ENCODE measurements at regions not wholly inside any gene's neighbourhood (a gene's known extent, or its start where the extent isn't known, plus 50 kb on each side); places are given as distances from the start of the nearest gene placed in this dataset.

GRCh38 chr1:5308249-5308648 is 653.8 kb downstream of the AJAP1 start:
- no peak overlapping the region for H3K4me3 ChIP-seq
- no peaks in the 10 kb centered on the region for H3F3A ChIP-seq (replicated peaks; ENCODE audit: low read depth)
- ATAC-seq (no peak), DNase-seq (ENCODE audit: low spot score) (no peak)
- no peak overlapping the region for H2AFZ ChIP-seq
- no peaks in the 10 kb centered on the region for H3K79me2 ChIP-seq (replicated peaks; ENCODE audit: insufficient read depth)
- Mint-ChIP-seq H3K27me3 (ENCODE audit: insufficient read depth, low read depth, poor library complexity) (peaks cover 6% of the 10 kb centered on the region), H3K4me3 (no peak overlapping the region), H3K9me3 (no peaks in the 10 kb centered on the region), H3K27ac (no peak overlapping the region), H3K36me3 (ENCODE audit: low read depth) (no peaks in the 10 kb centered on the region), H3K4me1 (peaks cover 6% of the 10 kb centered on the region; the same call in 2 of the 3 replicates)
- TF ChIP-seq JUNB (IDR thresholded peaks at IDR 0.05; ENCODE audit: unreplicated experiment) (no peak), ZNF114 (CRISPR knock-in tag; IDR thresholded peaks at IDR 0.05) (no peak), POLR2AphosphoS5 (IDR thresholded peaks at IDR 0.05; ENCODE audit: low read depth) (no peak)
- no peaks in the 10 kb centered on the region; the same call in 1 of the 2 replicates for H3K36me3 ChIP-seq (ENCODE audit: insufficient read depth)
- no peaks in the 10 kb centered on the region for H3K27me3 ChIP-seq (ENCODE audit: insufficient read depth)
- no peak overlapping the region for H3K4me2 ChIP-seq
- no peaks in the 10 kb centered on the region for H3K4me1 ChIP-seq (ENCODE audit: insufficient read depth)
- no peak overlapping the region for H3K27ac ChIP-seq (ENCODE audit: low read depth)
- H4K20me1 ChIP-seq (replicated peaks; ENCODE audit: insufficient read depth) = no peaks in the 10 kb centered on the region
- H3K9me2 ChIP-seq (ENCODE audit: insufficient read depth) = no peaks in the 10 kb centered on the region

DNA sequence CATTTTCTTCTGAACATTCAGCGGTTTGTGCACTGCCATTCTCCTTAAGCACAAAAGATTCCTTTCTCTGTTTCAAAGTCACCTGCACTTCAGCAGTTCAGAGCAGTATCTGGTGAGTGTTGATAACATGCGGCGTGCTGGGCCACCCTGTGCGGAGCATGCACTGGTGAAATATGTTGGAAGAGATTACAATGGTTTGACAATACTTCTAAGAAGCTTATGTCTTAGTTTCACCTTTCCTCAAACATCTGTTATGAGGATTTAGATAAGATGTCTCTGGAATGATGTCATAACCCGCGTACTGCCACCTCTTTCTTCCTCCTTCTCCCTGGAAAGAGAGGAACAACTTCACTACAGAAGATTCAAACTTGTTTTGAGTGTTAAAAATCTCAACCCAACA is 650.3 kb downstream of the AJAP1 start:
- Histone ChIP-seq H3F3A (replicated peaks; ENCODE audit: low read depth) (no peaks in the 10 kb centered on the region), H3K27ac (ENCODE audit: low read depth) (no peak overlapping the region), H3K36me3 (ENCODE audit: insufficient read depth) (no peaks in the 10 kb centered on the region; the same call in 1 of the 2 replicates), H3K4me1 (ENCODE audit: insufficient read depth) (no peaks in the 10 kb centered on the region), H3K4me2 (no peak overlapping the region), H3K27me3 (ENCODE audit: insufficient read depth) (no peaks in the 10 kb centered on the region), H2AFZ (no peak overlapping the region), H4K20me1 (replicated peaks; ENCODE audit: insufficient read depth) (no peaks in the 10 kb centered on the region), H3K9me2 (ENCODE audit: insufficient read depth) (no peaks in the 10 kb centered on the region), H3K79me2 (replicated peaks; ENCODE audit: insufficient read depth) (no peaks in the 10 kb centered on the region), H3K4me3 (no peak overlapping the region)
- Mint-ChIP-seq H3K27me3 (ENCODE audit: insufficient read depth, low read depth, poor library complexity) (no peaks in the 10 kb centered on the region), H3K4me1 (peaks cover 4% of the 10 kb centered on the region; the same call in 2 of the 3 replicates), H3K27ac (no peak overlapping the region), H3K4me3 (no peak overlapping the region), H3K9me3 (no peaks in the 10 kb centered on the region; the same call in 2 of the 3 replicates), H3K36me3 (ENCODE audit: low read depth) (no peaks in the 10 kb centered on the region)
- ATAC-seq (no peak), DNase-seq (ENCODE audit: low spot score) (no peak)
- TF ChIP-seq EZH2phosphoT487 (IDR thresholded peaks at IDR 0.05; ENCODE audit: unreplicated experiment) = no peak
- TF ChIP-seq CTCF (conservative IDR thresholded peaks at IDR 0.05; ENCODE audit: low read depth in 2 of 2) = no peak
- TF ChIP-seq ETS1 (IDR thresholded peaks at IDR 0.05) = no peak
- no peak for TF ChIP-seq REST (IDR thresholded peaks at IDR 0.05; ENCODE audit: unreplicated experiment)
- no peak for TF ChIP-seq NANOG (IDR thresholded peaks at IDR 0.05; ENCODE audit: borderline replicate concordance)
- TF ChIP-seq CREB1 (CRISPR knock-in tag; IDR thresholded peaks at IDR 0.05; ENCODE audit: low read depth) = no peak
- no peak for TF ChIP-seq ZNF114 (CRISPR knock-in tag; IDR thresholded peaks at IDR 0.05)
- no peak for TF ChIP-seq JUNB (IDR thresholded peaks at IDR 0.05; ENCODE audit: unreplicated experiment)
- no peak for TF ChIP-seq ZNF331 (CRISPR knock-in tag; IDR thresholded peaks at IDR 0.05; ENCODE audit: low read depth)
- TF ChIP-seq STAT1 (IDR thresholded peaks at IDR 0.05; ENCODE audit: unreplicated experiment) = no peak
